ELR (cell line): ENCODE measurements at regions not wholly inside any gene's neighbourhood (a gene's known extent, or its start where the extent isn't known, plus 50 kb on each side); places are given as distances from the start of the nearest gene placed in this dataset.
"Not testable (repeated sequence)": the region's sequence is repeated elsewhere in the genome, so short reads cannot be mapped to it uniquely, and the experiment has no call there.

Experiments used
- DNase-seq: peaks from one replicate; pipeline ENCODE4 v3.0.0-alpha.2; 2015; ENCODE audit warnings: low read depth

GRCh38 chr10:100664316-100665149 is 80.8 kb upstream of the PAX2 start:
- DNase-seq = no peak

- DNase-seq = not testable (repeated sequence)
Observed at GRCh38 chr10:100666634-100667033, 78.7 kb upstream of the PAX2 start.

GRCh38 chr10:100669616-100670015 is 75.8 kb upstream of the PAX2 start:
- DNase-seq = no peak

GRCh38 chr10:100670368-100670767 is 75.0 kb upstream of the PAX2 start:
- no peak for DNase-seq

DNA sequence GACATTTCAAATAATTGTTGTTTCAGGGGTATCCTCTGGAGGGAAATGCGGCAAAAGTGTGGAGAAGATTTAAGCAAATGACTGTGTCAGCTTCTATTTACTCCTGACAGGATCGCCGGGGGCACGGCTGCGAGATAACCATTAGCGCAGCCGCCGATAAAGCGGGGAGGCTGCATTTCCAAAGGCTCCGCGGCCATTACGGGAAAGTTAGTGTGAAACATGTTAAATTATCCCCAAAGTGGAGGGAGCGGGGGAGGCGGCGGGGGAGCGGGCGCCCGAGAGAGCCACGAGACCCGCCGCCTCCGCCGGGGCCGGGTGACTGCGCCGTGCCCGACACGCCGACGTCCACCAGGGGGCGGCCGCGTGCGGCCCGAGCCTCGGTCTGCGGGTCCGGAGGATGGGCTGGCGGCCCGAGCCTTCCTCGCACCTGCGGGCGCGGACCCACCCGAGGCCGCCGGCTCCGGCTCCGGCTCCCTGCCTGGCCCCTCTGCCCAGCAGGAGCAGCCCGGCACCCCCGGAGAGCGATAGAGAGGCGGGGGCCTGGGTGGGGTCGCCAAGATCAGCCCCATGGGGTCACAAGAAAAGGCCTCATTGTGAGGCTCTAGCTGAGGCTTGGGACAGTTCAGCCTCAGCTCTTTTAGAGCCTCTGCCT is 74.4 kb upstream of the PAX2 start:
- DNase-seq = peak; percentile 33

DNA sequence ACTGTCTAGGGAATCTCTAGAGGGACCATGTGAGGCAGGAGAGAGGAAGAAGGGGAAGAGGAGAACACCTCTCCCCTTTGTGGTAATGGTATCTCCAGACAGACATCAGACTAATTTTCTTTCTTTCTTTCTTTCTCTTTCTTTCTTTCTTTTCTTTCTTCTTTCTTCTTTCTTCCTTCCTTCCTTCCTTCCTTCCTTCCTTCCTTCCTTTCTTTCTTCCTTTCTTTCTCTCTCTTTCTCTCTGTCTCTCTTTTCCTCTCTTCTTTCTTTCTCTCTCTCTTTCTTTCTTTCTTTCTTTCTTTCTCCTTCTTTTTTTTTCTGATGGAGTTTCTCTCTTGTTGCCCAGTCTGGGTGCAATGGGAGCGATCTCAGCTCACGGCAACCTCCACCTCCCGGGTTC is 73.2 kb upstream of the PAX2 start:
- DNase-seq = no peak

GRCh38 chr10:100677290-100677945 is 68.0 kb upstream of the PAX2 start:
- DNase-seq = no peak

DNA sequence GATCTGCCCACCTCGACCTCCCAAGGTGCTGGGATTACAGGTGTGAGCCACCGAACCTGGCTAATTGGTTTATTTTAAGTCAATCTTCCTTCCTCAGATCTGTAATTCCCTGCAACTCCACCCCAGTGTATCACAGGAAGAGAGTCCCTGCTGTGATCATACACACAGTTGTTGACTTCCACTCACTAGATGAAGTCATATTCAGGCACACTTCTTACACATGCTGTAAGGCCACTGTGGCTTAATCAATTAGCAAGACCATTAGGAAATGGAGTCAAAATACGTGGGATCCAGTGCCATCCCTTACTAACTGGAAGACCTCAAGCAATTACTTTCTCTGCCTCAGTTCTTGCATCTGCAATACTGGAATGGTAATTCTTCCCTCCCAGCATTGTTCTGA is 66.1 kb upstream of the PAX2 start:
- DNase-seq = no peak

DNA sequence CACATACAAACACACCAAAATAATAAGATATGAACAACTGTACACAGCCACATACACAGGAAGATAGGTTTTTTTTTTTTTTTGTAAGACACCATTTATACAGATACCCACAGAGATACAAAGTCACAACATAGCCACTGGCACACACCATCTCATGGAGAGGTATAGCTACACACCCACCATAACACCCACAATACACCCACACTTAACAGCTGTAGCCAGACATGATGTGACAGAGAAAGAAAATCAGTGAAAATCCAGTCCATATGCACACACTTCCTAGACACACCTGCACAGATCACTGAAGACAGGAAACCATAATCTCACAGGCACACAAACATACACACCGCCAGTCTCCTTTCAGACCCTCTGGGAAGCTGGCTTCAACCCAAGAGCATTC is 62.4 kb upstream of the PAX2 start:
- no peak for DNase-seq

DNA sequence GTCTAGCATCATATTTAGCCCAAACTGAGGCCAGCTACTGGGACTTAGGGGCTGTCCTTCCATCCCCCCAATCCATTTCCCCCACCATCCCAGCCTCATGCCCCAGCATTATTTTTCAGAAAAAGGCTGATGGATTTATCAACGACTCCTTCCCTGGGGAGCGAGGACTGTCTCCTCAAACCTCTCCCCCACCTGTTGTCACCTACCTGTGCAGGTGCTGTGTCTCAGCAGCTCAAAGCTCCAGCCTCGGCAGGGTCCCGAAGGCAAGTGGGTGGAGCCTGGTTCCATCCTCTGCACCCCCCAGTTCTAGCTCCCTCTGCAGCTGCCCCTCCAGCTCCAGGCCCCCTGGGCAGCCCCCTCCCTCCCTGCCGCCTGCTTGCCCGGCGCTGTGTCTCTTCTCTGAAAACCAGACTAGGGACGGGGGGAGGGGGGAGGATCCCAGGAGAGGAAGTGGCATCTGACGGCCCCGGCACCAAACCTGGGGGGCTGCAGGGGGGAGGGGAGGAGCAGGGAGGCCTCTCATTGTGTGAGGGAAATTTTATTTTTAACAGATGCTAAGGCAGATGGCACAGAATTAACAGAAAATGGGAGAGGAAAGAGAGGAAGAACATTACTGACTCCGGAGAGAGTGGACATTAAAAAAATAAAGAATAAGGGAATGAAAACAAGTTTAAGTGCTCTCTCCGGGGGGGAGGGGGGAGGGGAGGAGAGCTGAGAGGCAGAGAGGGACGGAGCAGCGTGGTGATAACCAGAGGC is 61.7 kb upstream of the PAX2 start:
- DNase-seq = no peak

DNA sequence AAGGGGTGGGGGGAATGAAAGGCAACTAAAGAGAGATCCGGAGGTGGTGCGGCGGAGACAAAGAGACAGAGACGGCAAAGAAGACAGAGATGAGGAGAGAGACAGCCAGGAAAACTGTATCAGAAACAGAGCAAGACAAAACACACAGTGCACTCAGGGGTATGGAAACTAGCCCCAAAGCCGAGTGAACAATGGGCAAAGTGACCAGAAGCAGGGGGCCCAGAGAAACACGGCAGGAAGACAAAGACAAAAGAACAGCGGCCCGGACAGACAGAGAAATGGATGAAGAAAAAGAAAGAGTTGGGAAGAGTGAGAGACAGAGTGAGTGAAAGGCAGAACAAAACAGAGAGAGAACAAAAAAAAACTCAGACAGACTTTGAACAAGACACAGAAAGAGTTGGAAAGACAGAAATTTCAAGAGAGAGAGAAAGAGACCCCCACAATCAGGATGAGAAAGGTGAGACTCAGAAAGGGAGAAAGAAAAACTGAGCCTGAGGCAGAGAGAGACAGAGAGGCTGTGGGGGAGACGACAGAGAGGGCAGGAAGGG is 60.6 kb upstream of the PAX2 start:
- DNase-seq = no peak

- no peak for DNase-seq
Observed at GRCh38 chr10:100685331-100685730, 60.1 kb upstream of the PAX2 start.

DNA sequence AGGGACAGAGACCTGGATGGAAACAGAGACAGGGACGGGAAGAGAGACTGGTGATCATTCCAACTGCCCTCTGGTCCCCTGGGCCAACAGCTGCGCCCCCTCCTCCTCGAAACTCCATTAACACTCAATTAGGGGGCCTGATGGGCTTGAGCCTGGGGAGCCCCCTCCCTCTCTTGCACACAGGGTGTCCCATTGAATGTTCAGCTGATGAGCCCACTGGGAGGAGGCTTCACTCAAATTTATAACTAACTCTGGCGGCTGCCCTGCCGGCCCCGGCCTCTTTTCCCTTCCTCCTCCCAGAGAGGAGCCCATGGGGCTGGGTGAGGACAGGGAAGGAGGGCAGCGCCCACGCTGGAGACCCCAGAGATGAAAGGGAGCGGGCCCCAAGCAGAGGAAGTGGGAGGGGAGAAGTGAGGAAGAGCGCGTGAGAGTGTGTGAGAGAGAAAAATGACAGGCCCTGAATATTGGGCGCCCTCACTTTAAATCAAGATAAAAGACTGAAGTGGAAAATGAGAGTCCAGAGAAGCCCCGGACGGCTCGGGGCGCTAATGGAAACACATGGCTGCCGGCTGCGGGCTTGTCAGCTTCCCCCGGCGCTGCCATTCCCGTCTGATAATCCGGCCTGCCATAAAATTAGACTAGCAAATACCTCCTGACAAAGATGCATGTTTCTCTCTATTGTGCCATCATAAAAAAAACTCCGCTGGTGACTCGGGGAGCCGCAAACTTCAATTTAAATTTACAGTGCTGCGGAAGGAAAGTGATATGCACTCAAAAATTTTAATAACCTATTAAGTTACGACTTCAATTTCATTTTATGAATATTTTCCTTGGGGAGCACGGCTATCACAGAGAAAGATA is 58.0 kb upstream of the PAX2 start:
- no peak for DNase-seq

- no peak for DNase-seq
Observed at GRCh38 chr10:100688201-100688600, 57.2 kb upstream of the PAX2 start.

- no peak for DNase-seq
Observed at GRCh38 chr10:100693821-100694220, 51.6 kb upstream of the PAX2 start.
